ENCODE measurements at regions not wholly inside any gene's neighbourhood (a gene's known extent, or its start where the extent isn't known, plus 50 kb on each side); places are given as distances from the start of the nearest gene placed in this dataset.

DNA sequence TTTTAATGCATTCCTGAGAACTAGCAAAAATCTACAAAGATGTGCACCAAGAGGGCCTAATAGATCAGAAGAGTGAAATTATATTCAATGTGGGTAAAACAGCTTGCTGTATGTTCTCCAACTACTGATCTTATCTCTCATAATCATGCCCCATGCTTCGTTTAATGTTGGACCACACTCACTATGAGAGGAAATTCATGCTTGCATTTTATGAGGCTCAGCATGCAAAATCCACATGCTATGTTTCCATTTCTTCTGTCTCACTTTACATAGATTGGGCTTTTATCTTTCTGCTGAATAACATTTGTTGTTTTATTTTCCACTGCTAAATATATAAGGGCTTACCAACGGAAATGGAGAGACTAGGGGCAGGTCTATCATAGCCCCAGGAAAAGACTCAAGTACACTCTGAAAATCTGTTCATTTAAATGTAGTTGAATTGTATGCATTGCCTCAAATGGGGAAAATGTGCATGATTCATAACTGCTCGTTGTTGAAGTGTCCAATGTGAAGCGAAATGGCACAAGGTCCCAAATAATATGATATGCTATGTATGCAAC, 474.2 kb downstream of the EFNA5 start:
- Histone ChIP-seq H3K36me3 (ENCODE audit: insufficient read depth, low read length) (no peaks in the 10 kb centered on the region), H3K4me2 (ENCODE audit: low read length) (no peak overlapping the region), H3K9me3 (ENCODE audit: insufficient read depth, low read depth, low read length) (no peaks in the 10 kb centered on the region), H3K9ac (ENCODE audit: low read length) (no peak overlapping the region), H3K4me3 (ENCODE audit: insufficient read depth, low read depth, low read length) (no peak overlapping the region), H2AFZ (ENCODE audit: low read depth, low read length) (no peak overlapping the region), H3K4me1 (ENCODE audit: insufficient read depth, low read length) (no peaks in the 10 kb centered on the region), H3K27me3 (ENCODE audit: insufficient read depth, low read length) (no peaks in the 10 kb centered on the region), H3K27ac (ENCODE audit: low read depth, low read length) (no peak overlapping the region), H4K20me1 (ENCODE audit: insufficient read depth, low read length) (no peaks in the 10 kb centered on the region), H3K79me2 (ENCODE audit: insufficient read depth, low read length) (no peaks in the 10 kb centered on the region)
- FAIRE-seq (no peak), DNase-seq (ENCODE audit: low read depth) (no peak)
- Mint-ChIP-seq H3K4me1 (ENCODE audit: low read depth, unreplicated experiment) (no peaks in the 10 kb centered on the region), H3K36me3 (ENCODE audit: low read depth, unreplicated experiment) (no peaks in the 10 kb centered on the region), H3K27ac (ENCODE audit: unreplicated experiment) (no peak overlapping the region), H3K9me3 (ENCODE audit: unreplicated experiment) (no peaks in the 10 kb centered on the region), H3K4me3 (ENCODE audit: unreplicated experiment) (no peak overlapping the region), H3K27me3 (ENCODE audit: low read depth, unreplicated experiment) (no peaks in the 10 kb centered on the region)
- TF ChIP-seq EZH2 (IDR thresholded peaks at IDR 0.05; ENCODE audit: insufficient read depth, low read length) = no peak
- TF ChIP-seq, protein P1, sequence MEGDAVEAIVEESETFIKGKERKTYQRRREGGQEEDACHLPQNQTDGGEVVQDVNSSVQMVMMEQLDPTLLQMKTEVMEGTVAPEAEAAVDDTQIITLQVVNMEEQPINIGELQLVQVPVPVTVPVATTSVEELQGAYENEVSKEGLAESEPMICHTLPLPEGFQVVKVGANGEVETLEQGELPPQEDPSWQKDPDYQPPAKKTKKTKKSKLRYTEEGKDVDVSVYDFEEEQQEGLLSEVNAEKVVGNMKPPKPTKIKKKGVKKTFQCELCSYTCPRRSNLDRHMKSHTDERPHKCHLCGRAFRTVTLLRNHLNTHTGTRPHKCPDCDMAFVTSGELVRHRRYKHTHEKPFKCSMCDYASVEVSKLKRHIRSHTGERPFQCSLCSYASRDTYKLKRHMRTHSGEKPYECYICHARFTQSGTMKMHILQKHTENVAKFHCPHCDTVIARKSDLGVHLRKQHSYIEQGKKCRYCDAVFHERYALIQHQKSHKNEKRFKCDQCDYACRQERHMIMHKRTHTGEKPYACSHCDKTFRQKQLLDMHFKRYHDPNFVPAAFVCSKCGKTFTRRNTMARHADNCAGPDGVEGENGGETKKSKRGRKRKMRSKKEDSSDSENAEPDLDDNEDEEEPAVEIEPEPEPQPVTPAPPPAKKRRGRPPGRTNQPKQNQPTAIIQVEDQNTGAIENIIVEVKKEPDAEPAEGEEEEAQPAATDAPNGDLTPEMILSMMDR (IDR thresholded peaks at IDR 0.05; ENCODE audit: insufficient read depth, low read depth, low read length) = no peak

DNA sequence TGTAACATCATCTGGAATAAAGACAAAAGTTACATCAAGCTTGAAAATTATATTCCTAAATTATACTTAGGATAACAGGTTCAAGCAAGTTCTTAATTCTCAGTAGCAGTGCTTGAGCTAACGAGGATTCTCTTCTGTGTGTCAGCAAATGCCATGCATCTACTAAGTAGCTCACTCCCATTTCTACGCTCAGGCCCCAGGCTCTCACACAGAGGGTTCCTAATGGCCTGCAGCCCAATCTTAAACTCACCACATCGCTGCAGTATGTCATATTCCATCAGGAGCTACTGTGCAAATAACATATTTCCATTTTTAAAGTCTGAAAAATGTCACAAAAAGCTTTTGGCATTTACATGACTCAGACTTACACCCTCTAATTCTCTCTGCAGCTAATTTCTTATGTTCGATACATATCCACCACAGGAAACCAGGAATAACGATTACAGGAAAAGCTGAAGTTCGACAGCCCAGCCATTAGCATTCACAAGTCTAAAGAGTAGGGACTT, 474.8 kb downstream of the EFNA5 start:
- Mint-ChIP-seq H3K36me3 (ENCODE audit: low read depth, unreplicated experiment) (no peaks in the 10 kb centered on the region), H3K27me3 (ENCODE audit: low read depth, unreplicated experiment) (no peaks in the 10 kb centered on the region), H3K9me3 (ENCODE audit: unreplicated experiment) (no peaks in the 10 kb centered on the region), H3K27ac (ENCODE audit: unreplicated experiment) (no peak overlapping the region), H3K4me3 (ENCODE audit: unreplicated experiment) (no peak overlapping the region), H3K4me1 (ENCODE audit: low read depth, unreplicated experiment) (no peaks in the 10 kb centered on the region)
- no peaks in the 10 kb centered on the region for H4K20me1 ChIP-seq (ENCODE audit: insufficient read depth, low read length)
- TF ChIP-seq, protein P1 (IDR thresholded peaks at IDR 0.05; ENCODE audit: insufficient read depth, low read depth, low read length) = no peak
- no peak for TF ChIP-seq EZH2 (IDR thresholded peaks at IDR 0.05; ENCODE audit: insufficient read depth, low read length)
- no peak overlapping the region for H3K4me2 ChIP-seq (ENCODE audit: low read length)
- H3K4me3 ChIP-seq (ENCODE audit: insufficient read depth, low read depth, low read length) = no peak overlapping the region
- no peak overlapping the region for H3K27ac ChIP-seq (ENCODE audit: low read depth, low read length)
- DNase-seq (ENCODE audit: low read depth) (no peak), FAIRE-seq (no peak)
- H3K9ac ChIP-seq (ENCODE audit: low read length) = no peak overlapping the region
- no peaks in the 10 kb centered on the region for H3K4me1 ChIP-seq (ENCODE audit: insufficient read depth, low read length)
- no peaks in the 10 kb centered on the region for H3K9me3 ChIP-seq (ENCODE audit: insufficient read depth, low read depth, low read length)
- H3K36me3 ChIP-seq (ENCODE audit: insufficient read depth, low read length) = no peaks in the 10 kb centered on the region
- no peaks in the 10 kb centered on the region for H3K27me3 ChIP-seq (ENCODE audit: insufficient read depth, low read length)
- H3K79me2 ChIP-seq (ENCODE audit: insufficient read depth, low read length) = no peaks in the 10 kb centered on the region
- no peak overlapping the region for H2AFZ ChIP-seq (ENCODE audit: low read depth, low read length)

GRCh38 chr5:107184871-107185270, 485.9 kb downstream of the EFNA5 start:
- no peak overlapping the region for H3K4me3 ChIP-seq (ENCODE audit: insufficient read depth, low read depth, low read length)
- no peak for FAIRE-seq

More at GRCh38 chr5:107184871-107185270, 485.9 kb downstream of the EFNA5 start:
- Histone ChIP-seq H4K20me1 (ENCODE audit: insufficient read depth, low read length) (no peaks in the 10 kb centered on the region), H3K9ac (ENCODE audit: low read length) (no peak overlapping the region), H3K27me3 (ENCODE audit: insufficient read depth, low read length) (no peaks in the 10 kb centered on the region), H3K4me2 (ENCODE audit: low read length) (no peak overlapping the region), H3K4me1 (ENCODE audit: insufficient read depth, low read length) (no peaks in the 10 kb centered on the region), H3K36me3 (ENCODE audit: insufficient read depth, low read length) (no peaks in the 10 kb centered on the region), H3K27ac (ENCODE audit: low read depth, low read length) (no peak overlapping the region), H3K79me2 (ENCODE audit: insufficient read depth, low read length) (no peaks in the 10 kb centered on the region), H3K9me3 (ENCODE audit: insufficient read depth, low read depth, low read length) (no peaks in the 10 kb centered on the region), H2AFZ (ENCODE audit: low read depth, low read length) (no peak overlapping the region)
- no peak overlapping the region for H3K4me3 Mint-ChIP-seq (ENCODE audit: unreplicated experiment)
- H3K36me3 Mint-ChIP-seq (ENCODE audit: low read depth, unreplicated experiment) = no peaks in the 10 kb centered on the region
- no peak overlapping the region for H3K27ac Mint-ChIP-seq (ENCODE audit: unreplicated experiment)
- no peaks in the 10 kb centered on the region for H3K27me3 Mint-ChIP-seq (ENCODE audit: low read depth, unreplicated experiment)
- no peak for DNase-seq (ENCODE audit: low read depth)
- no peaks in the 10 kb centered on the region for H3K4me1 Mint-ChIP-seq (ENCODE audit: low read depth, unreplicated experiment)
- TF ChIP-seq, protein P1 (IDR thresholded peaks at IDR 0.05; ENCODE audit: insufficient read depth, low read depth, low read length) = no peak
- TF ChIP-seq EZH2 (IDR thresholded peaks at IDR 0.05; ENCODE audit: insufficient read depth, low read length) = no peak
- no peaks in the 10 kb centered on the region for H3K9me3 Mint-ChIP-seq (ENCODE audit: unreplicated experiment)

Data from astrocyte (in vitro differentiated cells and primary cell).